GM21367 (cell line): ENCODE measurements at regions not wholly inside any gene's neighbourhood (a gene's known extent, or its start where the extent isn't known, plus 50 kb on each side); places are given as distances from the start of the nearest gene placed in this dataset.
"Not testable (repeated sequence)": the region's sequence is repeated elsewhere in the genome, so short reads cannot be mapped to it uniquely, and the experiment has no call there.

ENCODE experiments used
- ATAC-seq: cut with Tn5 transposase; IDR thresholded peaks from one replicate; pipeline ENCODE4 v1.9.1; 2021; ENCODE audit not compliant: unreplicated experiment

GRCh38 chr1:177732178-177732577 is 237.7 kb downstream of the SEC16B start:
- ATAC-seq = no peak

GRCh38 chr1:177729646-177730045 is 240.2 kb downstream of the SEC16B start:
- ATAC-seq = no peak

- ATAC-seq = no peak
Measured at GRCh38 chr1:177723533-177723932, 246.3 kb downstream of the SEC16B start.

DNA sequence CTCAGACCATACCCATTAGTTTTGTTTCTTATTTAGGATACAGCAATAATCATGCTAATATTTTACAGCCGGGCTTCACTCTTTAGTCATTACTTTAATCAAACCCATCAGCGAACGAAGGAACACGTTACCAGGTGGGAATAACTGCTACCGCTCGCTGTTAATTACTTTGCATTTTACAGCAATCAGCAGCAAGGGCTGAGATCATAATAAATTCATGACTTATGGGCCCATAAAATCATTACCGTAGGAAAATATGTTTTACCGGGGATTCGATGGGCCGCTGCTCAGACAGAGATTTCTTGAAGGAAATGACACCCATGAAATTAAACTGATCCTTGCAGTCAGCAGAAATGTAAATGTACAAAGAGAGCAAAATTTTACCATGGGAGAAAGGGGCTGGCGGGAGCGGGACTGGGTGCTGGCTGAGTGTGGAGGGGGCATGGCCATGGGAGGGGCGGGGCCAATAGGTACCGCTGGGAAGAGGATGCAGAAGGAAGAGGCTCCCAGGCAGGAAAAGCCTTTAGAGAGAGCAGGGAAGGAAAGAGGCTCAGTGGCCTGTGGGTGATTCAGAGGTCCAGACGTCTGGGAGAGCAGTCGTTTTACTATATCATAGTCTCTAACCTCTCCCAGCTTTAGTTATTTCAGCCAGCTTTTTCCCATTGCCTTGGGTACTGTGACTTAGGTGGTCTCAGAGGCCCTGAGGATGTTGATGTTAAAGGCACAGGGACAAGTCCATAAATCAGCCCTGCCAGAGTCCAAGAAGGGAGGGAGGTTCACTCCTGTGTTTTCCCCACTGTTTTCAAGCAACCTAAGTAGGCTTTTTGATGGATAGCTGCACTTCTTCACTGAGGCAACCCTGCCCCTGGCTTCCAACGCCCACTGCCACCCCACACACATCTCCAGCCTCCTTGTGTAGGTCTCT is 258.9 kb downstream of the SEC16B start:
- ATAC-seq = no peak

DNA sequence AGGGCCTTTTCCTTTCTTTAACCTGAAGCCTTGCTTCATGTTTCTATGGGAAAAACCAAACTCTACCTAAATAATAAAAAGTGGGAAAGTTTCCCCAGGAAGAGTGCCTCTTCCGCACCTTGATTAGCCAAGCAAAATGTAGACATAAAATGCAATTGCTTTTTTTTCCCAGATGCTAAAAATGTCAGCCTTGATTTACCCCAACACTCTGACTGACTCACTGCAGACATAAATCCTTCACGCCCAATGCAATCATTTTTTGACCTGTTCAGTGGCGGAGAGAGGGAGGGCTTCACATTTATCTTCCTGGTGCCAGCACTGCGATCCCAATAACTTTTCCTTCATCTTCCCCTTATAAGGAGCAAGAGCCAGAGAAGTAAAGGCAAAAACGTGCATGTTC is 261.5 kb downstream of the SEC16B start:
- ATAC-seq = no peak

DNA sequence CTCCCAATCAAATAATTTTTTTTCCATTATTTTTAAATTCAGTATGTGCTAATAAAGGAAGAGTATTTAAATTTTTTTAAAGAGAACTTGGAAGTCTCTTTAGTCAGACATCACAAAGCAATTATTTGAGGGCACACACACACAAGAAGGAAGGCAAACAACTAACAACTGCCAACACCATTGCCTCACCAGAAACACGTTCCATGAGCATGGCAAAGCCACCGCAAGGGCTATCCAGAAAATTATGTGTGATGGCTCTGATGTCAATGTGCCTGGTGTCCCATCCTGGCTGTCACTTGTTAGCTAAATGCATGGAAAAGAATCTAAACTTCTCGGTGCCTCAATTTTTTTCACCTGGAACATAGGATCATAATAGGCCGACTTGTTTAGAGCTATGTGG is 262.9 kb downstream of the SEC16B start:
- ATAC-seq = no peak

DNA sequence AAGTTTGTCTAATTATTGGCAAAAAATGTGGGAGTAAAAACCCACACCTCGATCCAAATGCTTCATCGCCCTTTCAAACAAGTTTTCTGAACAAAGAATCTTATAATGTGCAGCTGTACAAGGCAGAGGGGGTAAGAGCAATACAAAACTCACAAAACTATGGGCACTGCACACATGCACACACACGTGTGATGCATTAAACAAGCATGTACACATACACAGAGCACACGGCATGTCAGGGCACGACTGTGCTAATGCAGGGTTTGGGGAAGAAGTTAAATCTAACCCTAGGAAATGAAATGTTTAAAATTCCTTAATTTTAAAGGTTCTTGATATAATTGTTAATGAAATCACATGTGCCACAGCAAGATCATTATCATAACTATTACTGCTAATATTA is 264.0 kb downstream of the SEC16B start:
- ATAC-seq = no peak

- no peak for ATAC-seq
Measured at GRCh38 chr1:177703888-177704446, 265.9 kb downstream of the SEC16B start.

GRCh38 chr1:177701654-177702353 is 268.1 kb downstream of the SEC16B start:
- ATAC-seq = no peak

- ATAC-seq = no peak
Measured at GRCh38 chr1:177700856-177701255, 269.0 kb downstream of the SEC16B start.

DNA sequence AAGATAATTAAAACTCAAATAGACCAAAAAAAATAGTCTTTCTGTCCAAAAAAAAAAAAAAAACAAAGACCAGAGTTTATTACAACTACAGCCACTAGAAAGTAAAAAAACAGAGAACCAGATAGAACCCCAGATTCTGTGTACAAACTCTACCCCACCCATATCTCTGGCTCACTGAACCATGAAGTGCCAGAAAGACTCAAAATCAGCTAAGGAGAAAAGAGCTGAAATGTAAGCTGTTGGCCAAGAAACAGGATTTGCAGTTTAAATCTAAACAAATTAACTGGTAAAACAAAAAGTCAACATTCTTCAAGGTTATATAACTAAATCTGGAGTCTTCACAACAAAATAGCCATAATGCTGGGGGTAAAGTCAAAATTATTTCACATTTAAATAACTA is 278.9 kb downstream of the SEC16B start:
- no peak for ATAC-seq

DNA sequence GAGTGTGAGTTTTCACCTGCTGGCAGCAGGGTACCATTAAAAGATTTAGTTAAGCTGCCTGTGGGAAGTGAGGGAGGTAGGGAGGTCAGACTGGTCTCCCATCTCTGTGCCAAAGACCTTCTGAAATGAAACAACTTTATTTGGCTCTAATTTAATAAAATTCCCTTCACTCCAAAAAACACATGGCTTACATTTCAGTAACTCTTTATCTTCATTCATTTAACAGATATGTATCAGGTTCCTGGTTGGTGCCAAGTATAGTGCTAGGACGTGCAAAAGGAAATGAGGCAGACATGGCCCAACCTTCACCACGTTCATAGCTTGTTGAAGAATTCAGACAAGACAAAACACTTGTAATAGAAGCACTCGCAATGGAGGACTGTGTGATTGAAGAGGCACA is 282.3 kb downstream of the SEC16B start:
- no peak for ATAC-seq

DNA sequence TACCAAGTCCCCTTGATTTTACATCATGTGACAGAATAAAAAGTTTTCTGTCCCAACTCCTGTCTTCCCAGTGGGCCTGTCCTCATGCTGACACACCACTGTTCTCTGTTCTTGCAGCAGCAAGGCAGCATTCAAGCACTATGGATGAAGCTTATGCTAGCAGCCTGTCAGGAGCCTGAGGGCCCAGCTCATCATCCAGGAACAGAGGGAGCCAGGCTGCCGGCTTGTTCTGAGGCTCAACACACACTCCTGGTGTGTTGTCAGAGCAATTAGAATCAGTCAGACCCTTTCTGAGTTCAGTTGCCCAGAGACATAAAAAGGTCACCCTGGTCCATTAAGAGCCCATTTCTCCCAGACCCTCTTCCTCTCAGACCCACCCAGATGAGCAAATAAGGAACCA is 282.9 kb downstream of the SEC16B start:
- ATAC-seq = no peak

GRCh38 chr1:177669161-177669560 is 300.7 kb downstream of the SEC16B start:
- no peak for ATAC-seq

DNA sequence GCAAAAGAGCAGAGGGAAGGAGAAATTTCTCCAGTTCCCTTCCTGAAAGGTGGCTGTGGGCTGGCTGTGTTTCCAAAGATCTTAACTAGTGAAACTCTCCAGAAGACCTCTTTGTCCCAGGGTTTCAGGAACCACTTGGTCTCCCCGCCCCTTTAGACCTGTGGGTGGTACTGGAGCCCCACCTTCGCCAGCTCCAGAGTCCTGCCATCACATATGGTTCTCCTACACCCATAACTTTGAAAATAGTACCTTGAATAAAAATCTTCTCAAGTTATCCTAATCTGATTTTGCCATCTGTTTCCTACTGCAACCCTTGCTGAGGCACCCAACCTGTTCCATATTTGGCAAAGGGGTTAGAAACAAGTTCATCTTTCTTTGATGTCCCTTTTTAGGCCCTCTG is 303.9 kb downstream of the SEC16B start:
- ATAC-seq = no peak

DNA sequence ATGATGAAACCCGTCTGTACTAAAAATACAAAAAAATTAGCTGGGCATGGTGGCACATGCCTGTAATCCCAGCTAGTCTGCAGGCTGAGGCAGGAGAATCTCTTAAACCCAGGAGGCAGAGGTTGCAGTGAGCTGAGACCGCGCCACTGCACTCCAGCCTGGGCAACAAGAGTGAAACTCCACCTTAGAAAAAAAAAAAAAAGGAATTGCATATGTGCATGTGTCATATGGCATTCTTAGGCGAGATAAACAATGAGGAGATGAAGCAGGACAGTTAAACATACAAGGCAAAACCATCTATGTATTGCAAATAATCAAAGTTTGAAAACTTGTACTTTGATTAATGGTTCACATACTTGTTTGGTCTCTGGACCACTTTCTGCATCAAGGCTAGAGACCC is 305.1 kb downstream of the SEC16B start:
- not testable (repeated sequence) for ATAC-seq

GRCh38 chr1:177660188-177660587 is 309.7 kb downstream of the SEC16B start:
- no peak for ATAC-seq

DNA sequence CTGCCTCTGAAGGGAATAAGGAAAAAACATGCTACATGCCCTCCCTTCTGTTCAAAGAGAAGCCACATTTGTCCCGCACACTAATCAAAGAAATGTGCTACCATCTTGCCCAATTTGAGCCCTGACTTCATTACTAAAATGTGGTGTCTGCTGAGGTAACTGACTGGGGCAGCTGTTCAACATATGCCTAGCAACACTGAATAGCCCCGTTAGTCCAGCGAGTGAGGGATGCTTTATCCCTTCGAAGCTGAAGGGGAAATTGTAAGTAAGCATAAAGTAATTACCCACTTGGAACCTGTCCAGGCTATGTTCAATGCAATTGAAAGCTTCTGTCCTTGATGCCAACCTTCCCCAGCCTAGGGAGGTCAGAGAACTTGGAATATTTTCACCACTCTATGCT is 310.6 kb downstream of the SEC16B start:
- no peak for ATAC-seq

DNA sequence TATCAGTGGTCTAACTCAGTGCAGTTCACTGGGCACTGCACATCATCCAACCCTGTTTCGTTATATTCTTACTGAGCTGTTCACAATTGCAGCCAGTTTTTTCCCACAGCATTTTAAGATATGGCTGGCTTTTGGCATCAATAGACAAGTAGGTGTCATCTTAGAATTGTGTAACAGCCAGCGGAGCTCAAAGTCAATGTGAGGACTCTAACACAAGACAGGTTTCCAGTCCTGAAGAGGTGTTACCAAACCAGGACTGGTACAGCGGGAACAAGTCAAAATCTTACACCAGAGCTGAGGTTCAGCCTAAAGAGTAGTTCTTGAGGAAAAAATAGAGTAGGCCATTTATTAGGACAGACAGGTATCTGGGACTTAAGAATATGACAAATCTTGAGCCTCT is 313.3 kb downstream of the SEC16B start:
- ATAC-seq = no peak

- ATAC-seq = no peak
Measured at GRCh38 chr1:177650947-177651346, 318.9 kb downstream of the SEC16B start.

DNA sequence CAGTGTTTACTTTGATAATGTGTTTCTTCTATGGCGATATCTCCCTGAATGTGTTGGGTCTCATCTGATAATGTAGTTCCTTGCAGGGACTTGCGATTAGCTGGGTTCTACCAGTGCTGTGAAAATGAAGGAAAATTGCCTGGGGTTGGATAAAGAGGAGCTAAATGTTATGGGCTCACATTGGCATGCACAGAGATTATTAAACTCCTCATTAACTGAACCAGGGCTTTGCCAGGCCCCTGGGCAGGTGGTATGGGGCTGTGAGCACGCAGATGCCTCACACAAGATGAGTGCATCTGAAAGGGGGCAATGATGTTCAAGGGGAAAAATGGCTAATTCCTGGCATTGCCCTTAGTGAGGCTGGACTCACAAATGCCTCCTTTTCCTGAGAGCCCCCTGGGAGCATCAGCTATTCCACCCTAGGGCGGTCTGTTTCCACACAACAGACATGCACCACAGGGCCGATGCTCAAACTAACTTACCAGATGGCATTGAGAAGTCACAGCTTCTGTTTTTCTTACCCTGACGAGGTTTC is 321.1 kb downstream of the SEC16B start:
- no peak for ATAC-seq

DNA sequence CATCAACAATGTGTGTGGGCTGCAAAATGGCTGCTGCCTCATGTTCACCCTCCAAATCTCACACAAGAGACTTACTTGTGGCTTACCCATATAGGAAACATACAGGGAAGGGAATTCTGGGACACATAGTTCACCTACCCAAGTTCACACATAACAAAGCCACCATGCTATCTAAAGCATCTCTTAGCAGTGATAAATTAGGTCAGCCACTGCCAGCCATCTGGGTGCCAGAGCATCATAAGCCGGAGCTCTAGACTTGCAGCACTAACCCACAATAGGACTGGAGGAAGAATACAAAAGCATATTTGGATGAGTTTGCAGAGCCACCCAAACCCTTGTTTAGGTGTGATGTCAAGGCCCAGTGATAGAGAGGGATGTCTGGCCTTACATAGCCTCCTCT is 321.7 kb downstream of the SEC16B start:
- no peak for ATAC-seq
